Inferior parietal cortex (tissue), 1 donor: ENCODE measurements at regions not wholly inside any gene's neighbourhood (a gene's known extent, or its start where the extent isn't known, plus 50 kb on each side); places are given as distances from the start of the nearest gene placed in this dataset.
"Not testable (repeated sequence)": the region's sequence is repeated elsewhere in the genome, so short reads cannot be mapped to it uniquely, and the experiment has no call there.

Experiments
- DNase-seq: peaks from one replicate; pipeline ENCODE4 v3.0.0-alpha.2; 2016; ENCODE audit errors: extremely low spot score

DNA sequence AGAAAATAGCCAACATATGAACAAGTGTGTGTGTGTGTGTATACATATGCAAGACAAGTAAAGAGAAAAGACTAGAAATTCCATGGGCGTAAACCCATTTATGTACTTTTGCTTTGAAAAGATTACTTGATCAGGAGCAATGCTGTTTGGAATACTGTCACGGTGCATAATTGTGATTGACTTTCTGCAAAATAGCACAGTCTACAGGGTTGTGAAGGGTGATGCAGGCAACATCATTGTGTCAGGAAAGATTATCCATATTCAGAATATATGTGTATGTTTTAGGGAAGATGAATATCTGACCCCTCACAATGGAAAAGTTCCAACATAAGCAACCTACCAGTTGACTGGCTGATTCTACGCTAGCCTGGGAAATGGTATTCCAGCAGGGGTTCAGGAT lies 307.7 kb downstream of the JRKL start:
- no peak for DNase-seq

DNA sequence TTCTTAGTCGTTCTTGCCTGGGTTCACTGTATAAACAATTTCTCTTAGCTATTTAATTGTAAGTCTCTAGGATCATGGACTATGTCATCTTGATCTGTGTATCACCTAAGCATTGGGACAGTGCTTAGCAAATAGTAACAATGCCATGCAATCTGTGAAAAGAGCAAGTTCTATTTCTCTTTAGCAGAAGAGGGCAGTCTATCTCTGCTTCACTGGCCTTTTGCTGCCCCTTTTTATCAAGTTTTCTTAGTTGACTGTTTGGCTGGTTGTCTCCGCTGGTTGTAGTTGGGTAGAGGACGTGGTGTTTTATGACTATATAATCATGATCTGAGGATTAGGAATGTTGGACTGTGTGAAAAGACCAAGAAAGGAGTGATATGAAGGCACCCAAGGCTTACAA lies 315.0 kb downstream of the JRKL start:
- no peak for DNase-seq

DNA sequence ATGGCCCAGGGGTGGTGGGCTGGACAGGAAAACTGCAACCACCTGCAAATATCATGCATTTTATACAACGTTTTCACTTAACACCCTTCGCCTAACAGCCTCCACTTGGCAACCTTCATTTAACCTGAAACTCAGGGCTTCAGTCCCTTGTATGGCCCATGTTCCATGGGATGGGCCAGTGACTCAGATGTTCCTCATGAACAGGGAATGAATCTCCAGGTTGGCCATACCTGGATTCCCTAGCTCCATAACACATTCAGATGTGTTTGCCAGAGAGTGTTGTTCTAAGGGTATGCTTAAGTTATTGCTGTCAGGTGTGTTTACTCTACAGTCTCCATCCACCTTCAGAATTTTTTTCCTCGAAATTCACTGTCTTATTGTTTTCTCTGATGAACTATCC lies 316.9 kb downstream of the JRKL start:
- no peak for DNase-seq

DNA sequence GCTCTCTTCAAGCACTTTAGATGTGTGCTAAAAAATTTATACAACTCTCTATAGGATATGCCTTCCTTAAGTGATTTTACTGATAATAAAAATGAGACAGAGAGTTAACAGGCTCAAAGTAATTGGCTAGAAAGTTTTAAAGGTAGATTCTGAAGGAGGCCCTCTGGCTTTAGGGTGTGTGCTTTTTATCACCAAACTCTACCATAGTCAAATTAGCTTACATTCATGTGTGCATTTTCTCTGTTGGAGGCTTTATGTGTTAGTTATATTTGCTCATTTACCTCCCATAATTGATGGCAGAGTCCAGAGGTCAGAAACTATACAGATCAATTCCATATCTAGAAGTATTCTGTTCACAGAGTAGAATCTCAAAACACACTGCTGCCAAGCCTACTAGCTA lies 317.5 kb downstream of the JRKL start:
- DNase-seq: no peak

- DNase-seq: no peak
Observed at GRCh38 chr11:96708219-96708878, 318.5 kb downstream of the JRKL start.

GRCh38 chr11:96713301-96713700 lies 323.5 kb downstream of the JRKL start:
- DNase-seq: no peak

GRCh38 chr11:96714689-96715088 lies 324.9 kb downstream of the JRKL start:
- DNase-seq: no peak

- no peak for DNase-seq
Observed at GRCh38 chr11:96715208-96715607, 325.4 kb downstream of the JRKL start.

- DNase-seq: no peak
Observed at GRCh38 chr11:96736601-96737000, 346.8 kb downstream of the JRKL start.

DNA sequence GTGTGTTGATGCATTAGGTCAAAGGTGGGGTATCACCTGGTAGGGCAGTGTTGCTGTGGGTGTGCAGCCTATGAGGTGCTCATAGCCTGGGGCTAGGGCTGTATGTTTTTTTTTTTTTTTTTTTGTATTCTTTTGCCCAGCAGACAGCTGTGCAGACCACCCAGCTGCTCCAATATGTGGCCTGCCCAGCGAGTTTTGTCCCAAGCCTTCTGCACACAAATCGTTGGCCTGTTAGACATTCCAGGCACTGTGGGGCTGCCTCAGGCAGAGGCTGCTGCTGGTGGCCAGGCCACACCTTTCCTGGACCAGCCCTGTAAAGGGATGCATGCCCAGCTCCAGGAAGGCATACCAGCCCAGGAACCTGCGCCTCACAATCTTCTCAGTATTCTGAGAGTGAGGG lies 348.5 kb downstream of the JRKL start:
- DNase-seq: no peak

DNA sequence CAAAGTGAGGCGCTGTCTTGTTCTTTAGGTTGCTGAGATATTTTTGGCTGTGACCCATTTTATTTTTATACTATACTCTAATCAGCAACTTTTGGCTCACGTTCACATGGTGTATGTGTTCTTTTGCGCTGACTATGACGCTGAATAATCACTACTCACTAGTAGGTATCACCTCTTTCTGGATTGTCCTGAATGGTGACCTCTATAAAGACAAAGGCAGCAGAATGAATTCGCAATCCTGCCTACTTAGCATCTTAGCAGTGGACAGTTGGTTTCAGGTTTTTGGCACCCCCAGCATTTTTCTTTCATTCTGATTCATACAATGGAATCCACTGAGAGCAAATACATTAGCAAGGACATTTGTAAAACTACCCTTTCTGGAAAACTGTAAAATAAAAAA lies 351.3 kb downstream of the JRKL start:
- no peak for DNase-seq

GRCh38 chr11:96744697-96745096 lies 354.9 kb downstream of the JRKL start:
- no peak for DNase-seq

GRCh38 chr11:96748639-96749370 lies 359.0 kb downstream of the JRKL start:
- no peak for DNase-seq

DNA sequence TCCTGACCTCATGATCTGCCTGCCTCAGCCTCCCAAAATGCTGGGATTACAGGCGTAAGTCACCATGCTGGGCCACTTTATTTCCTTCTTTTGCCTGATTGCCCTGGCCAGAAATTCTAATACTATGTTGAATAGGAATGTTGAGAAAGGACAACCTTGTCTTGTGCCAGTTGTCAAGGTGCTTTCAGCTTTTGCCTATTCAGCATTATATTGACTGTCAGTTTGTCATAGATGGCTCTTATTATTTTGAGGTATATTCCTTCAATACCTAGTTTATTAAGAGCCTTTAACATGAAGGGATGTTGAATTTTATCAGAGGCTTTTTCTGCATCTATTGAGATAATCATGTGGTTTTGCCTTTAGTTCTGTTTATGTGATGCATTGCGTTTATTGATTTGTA lies 362.0 kb downstream of the JRKL start:
- not testable (repeated sequence) for DNase-seq

DNA sequence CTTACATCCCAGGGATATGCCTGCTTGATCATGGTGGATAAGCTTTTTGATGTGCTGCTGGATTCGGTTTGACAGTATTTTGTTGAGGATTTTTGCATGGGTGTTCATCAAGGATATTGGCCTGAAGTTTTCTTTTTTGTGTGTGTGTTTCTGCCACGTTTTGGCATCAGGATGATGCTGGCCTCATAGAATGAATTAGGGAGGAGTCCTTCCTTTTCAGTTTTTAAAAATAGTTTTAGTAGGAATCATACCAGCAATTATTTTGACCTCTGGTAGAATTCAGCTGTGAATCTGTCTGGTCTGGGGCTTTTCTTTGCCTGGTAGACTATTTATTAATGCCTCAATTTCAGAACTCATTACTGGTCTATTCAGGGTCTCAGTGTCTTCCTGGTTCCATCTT lies 362.4 kb downstream of the JRKL start:
- no peak for DNase-seq

DNA sequence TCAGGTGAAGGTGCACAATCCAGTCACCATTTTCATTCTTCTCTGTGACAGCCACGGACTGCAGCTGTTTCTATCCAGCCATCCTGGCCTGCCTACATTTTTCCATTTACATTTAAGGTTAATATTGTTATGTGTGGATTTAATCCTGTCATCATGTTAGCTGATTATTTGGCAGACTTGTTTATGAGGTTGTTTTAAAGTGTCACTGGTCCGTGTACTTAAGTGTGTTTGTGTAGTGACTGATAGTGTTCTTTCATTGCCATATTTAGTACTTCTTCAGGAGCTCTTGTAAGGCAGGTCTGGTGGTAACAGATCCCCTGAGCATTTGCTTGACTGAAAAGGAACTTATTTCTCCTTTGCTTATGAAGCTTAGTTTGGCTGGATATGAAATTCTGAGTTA lies 364.2 kb downstream of the JRKL start:
- DNase-seq: no peak

GRCh38 chr11:96755209-96755608 lies 365.4 kb downstream of the JRKL start:
- DNase-seq: no peak

GRCh38 chr11:96755752-96756151 lies 365.9 kb downstream of the JRKL start:
- DNase-seq: no peak

GRCh38 chr11:96758957-96759356 lies 369.1 kb downstream of the JRKL start:
- DNase-seq: no peak

- DNase-seq: no peak
Observed at GRCh38 chr11:96760306-96760705, 370.5 kb downstream of the JRKL start.

- DNase-seq: no peak
Observed at GRCh38 chr11:96760815-96761214, 371.0 kb downstream of the JRKL start.

DNA sequence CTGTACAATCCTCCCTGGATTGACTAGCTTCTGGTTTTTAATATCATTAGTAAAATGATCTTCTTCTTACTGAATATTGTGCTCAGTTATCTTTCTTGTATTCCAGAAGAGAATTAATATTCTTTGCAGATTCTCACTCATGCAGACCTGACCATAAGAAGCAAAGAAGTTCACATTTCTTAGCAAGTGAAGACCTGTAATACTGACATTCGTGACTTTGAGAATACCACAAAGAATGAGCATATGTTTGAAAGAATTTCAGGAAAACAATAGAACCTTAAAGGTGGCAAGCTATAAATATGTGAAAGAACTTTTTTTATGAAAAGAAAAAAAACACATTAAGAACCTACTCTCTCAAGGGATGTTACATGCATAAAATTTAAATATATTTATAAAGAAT lies 371.6 kb downstream of the JRKL start:
- DNase-seq: no peak

DNA sequence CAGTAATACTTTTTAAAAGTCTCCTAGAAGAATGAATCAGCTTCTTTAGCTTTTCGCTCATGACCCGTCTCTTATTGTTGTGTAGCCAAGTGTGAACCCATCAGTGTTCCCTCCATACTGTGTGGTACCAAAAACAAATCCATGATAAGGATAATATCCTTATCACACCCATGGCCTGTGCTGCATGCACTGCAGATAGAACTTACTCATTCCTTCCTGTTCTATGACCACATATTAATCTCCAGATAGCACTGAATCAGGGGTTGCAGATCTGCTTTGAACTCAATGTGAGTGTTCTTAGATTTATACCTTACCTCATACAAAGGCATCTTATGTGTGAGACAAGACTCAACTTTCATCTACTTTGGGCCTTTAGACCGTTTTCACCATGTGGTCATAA lies 373.4 kb downstream of the JRKL start:
- no peak for DNase-seq

DNA sequence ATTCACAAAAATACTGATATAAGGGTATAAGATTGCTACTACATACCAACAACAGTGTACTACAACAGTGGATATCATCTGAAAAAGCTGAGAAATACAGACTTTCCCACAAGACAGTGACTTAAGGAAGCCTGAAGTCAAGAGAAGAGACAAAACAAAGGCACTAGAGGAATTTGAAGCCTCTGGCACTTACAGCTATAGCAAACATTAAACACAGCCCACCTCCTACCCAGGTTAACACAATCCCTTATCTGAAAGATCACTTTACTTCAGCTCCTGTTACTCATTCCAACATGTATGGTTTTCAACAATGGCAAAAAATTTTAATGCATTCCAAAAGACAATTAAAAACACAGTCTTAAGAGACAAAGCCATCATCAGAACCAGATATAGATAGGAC lies 388.5 kb downstream of the JRKL start:
- DNase-seq: no peak
